GM18517 (cell line): ENCODE measurements at regions not wholly inside any gene's neighbourhood (a gene's known extent, or its start where the extent isn't known, plus 50 kb on each side); places are given as distances from the start of the nearest gene placed in this dataset.

Experiments used
- ATAC-seq: cut with Tn5 transposase; IDR thresholded peaks from one replicate; pipeline ENCODE4 v1.9.1; 2021; ENCODE audit warnings: mild to moderate bottlenecking, moderate library complexity; ENCODE audit not compliant: unreplicated experiment

- ATAC-seq = no peak
Measured at GRCh38 chr4:73001885-73002284, 67.6 kb downstream of the COX18 start.

DNA sequence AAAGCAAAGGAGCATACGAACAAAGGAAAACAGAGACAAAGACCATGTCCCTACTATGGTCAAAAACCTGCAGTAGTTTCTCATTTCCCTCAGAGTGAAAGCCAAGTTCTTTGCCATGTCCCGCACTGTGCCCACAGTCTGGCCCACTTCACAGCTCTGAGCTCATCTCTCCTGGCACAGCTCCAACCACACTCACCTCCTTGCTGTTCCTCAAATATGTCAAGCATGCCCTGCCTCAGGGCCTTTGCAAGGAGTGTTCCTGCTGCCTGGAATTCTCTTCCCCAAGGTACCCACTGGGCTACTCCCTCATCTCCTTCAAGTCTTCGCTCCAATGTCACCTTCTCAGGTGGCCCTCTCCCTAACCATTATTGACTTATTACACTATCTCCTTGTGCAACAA is 72.1 kb downstream of the COX18 start:
- ATAC-seq = no peak

GRCh38 chr4:72994670-72995069 is 74.8 kb downstream of the COX18 start:
- no peak for ATAC-seq

GRCh38 chr4:72993876-72994275 is 75.6 kb downstream of the COX18 start:
- no peak for ATAC-seq

DNA sequence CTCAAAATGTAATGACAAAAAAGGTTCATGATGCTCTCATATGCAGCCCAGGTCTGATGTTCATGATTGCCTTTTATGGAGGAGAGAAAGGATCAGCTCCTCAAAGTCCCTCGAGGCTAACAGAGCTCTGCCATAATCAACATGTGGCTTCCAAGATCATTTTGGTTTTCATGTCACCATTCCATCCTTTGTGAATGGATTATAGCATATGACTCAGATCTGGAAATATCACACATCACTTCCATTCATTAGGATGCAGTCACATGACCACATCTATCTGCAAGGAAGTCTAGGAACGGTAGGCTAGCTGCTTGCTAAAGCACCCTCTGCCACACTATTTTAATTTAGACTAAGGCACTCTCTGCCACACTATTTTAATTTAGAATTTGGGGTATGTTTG is 77.6 kb downstream of the COX18 start:
- ATAC-seq = no peak

GRCh38 chr4:72987741-72988729 is 81.5 kb downstream of the COX18 start:
- no peak for ATAC-seq

GRCh38 chr4:72984351-72984750 is 85.2 kb downstream of the COX18 start:
- no peak for ATAC-seq

- ATAC-seq = no peak
Measured at GRCh38 chr4:72983709-72984108, 85.8 kb downstream of the COX18 start.

- ATAC-seq = no peak
Measured at GRCh38 chr4:72977936-72978485, 91.5 kb downstream of the COX18 start.

- no peak for ATAC-seq
Measured at GRCh38 chr4:72975488-72975784, 94.1 kb downstream of the COX18 start.

DNA sequence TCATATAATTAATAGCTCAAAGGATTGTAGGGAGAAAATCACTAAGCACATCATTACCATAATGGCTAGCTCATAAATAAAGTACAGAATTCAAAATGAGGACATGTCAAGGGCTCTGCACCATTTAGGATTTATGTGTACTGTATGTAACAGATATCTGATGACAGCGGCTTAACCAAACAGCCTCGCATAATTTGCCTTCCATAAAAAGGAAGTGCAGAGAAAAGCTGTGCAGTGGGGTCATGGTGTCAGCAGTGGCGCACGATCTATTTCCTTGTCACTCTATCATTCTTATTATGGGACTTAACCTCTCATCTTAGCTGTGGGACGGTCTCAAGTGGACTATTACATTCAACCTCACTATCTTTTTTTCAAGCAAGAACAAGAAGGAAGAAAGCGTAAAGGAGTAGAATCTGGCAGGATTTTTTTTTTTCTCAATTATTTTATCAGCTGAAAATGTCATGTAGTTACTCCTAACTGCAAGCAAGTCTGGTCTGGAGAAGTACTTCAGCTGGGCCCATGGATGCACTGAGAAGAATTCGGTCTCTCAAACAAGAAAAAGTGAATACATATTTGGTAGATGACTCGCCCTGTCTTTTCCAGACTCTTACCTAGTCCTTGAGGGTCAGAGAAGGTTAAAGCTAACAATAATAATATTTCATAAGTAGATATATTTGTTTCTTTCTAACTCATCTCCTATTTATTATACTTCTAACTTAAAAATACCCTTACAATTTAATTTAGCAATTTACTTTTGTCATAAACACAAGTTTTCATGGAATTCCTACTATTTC is 94.6 kb downstream of the COX18 start:
- no peak for ATAC-seq

- no peak for ATAC-seq
Measured at GRCh38 chr4:72971572-72971971, 97.9 kb downstream of the COX18 start.

DNA sequence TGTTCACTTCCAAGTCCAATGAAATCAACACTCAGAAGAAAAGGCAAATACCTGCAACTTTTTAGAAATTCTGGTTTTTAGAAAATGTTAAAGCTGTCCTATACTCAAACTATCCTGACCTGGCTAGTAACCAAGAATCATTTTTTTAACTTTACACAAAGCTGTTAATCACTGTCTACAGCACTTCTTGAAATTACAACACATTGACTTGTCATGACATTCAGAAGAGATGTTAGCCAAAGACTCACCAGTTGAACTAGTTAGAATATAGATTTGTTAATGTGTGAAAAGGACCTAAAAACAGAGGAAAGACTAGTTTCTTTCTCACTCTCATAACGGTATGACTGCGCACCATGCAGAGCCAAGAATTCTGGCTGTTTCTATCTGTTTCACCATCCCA is 98.8 kb downstream of the COX18 start:
- no peak for ATAC-seq

GRCh38 chr4:72969976-72970375 is 99.5 kb downstream of the COX18 start:
- no peak for ATAC-seq

DNA sequence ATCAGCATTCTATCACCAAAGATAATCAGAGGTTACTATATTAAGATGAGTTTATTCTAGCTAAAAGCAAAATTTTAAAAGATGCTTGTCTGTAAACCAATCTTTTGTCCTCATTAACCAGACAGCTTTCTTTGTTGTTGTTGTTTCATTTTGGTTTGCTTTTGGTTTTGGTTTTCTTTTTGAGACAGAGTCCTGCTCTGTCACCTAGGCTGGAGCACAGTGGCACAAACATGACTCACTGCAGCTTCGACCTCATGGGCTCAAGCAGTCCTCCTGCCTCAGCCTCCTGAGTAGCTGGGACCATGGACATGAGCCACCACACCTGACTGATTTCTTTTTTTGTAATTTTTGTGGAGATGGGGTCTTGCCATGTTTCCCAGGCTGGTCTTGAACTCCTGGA is 102.9 kb downstream of the COX18 start:
- ATAC-seq = peak; percentile 91

- ATAC-seq = no peak
Measured at GRCh38 chr4:72959411-72959810, 110.1 kb downstream of the COX18 start.

- ATAC-seq = no peak
Measured at GRCh38 chr4:72954811-72955210, 114.7 kb downstream of the COX18 start.

DNA sequence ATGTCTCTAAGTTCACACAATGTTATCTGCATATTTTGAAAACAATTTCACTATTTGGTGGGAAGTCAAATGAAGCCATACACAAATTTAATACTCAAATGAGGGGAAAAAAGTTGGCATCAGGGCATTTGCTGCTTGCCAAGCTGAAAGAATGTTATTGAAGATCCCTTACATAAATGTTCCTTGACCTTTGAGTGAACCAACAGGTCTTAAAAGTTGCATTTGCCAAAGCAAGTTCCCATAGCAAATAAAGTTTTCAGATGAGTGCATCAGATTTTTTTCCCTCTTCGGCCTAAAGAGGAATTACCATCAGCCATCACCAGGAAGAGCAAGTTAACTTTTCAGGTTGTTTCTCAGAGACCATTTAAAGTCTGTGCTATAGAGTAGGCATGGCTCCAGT is 115.9 kb downstream of the COX18 start:
- no peak for ATAC-seq

- ATAC-seq = no peak
Measured at GRCh38 chr4:72951628-72952027, 117.9 kb downstream of the COX18 start.

GRCh38 chr4:72951147-72951546 is 118.4 kb downstream of the COX18 start:
- no peak for ATAC-seq

- no peak for ATAC-seq
Measured at GRCh38 chr4:72948080-72948479, 121.4 kb downstream of the COX18 start.
